ENCODE measurements at regions not wholly inside any gene's neighbourhood (a gene's known extent, or its start where the extent isn't known, plus 50 kb on each side); places are given as distances from the start of the nearest gene placed in this dataset.

GRCh38 chr2:240209493-240209892, 69.0 kb upstream of the OTOS start:
- no peak for DNase-seq (ENCODE audit: low read depth)

- no peak for DNase-seq (ENCODE audit: low read depth)
Observed at GRCh38 chr2:240210198-240210965, 69.9 kb upstream of the OTOS start.

GRCh38 chr2:240211096-240211495, 70.6 kb upstream of the OTOS start:
- no peak for DNase-seq (ENCODE audit: low read depth)

GRCh38 chr2:240211598-240212424, 71.4 kb upstream of the OTOS start:
- DNase-seq (ENCODE audit: low read depth): no peak

- no peak for DNase-seq (ENCODE audit: low read depth)
Observed at GRCh38 chr2:240212425-240213225, 72.2 kb upstream of the OTOS start.

GRCh38 chr2:240213226-240213475, 72.7 kb upstream of the OTOS start:
- no peak for DNase-seq (ENCODE audit: low read depth)

- DNase-seq (ENCODE audit: low read depth): no peak
Observed at GRCh38 chr2:240213476-240214421, 73.3 kb upstream of the OTOS start.

- DNase-seq (ENCODE audit: low read depth): no peak
Observed at GRCh38 chr2:240214790-240215675, 74.6 kb upstream of the OTOS start.

- DNase-seq (ENCODE audit: low read depth): no peak
Observed at GRCh38 chr2:240215676-240216051, 75.2 kb upstream of the OTOS start.

- DNase-seq (ENCODE audit: low read depth): no peak
Observed at GRCh38 chr2:240216167-240216566, 75.7 kb upstream of the OTOS start.

GRCh38 chr2:240217431-240218301, 77.2 kb upstream of the OTOS start:
- DNase-seq (ENCODE audit: low read depth): no peak

GRCh38 chr2:240219208-240219890, 78.9 kb upstream of the OTOS start:
- no peak for DNase-seq (ENCODE audit: low read depth)

- DNase-seq (ENCODE audit: low read depth): no peak
Observed at GRCh38 chr2:240220371-240220770, 79.9 kb upstream of the OTOS start.

GRCh38 chr2:240223631-240224030, 83.2 kb upstream of the OTOS start:
- no peak for DNase-seq (ENCODE audit: low read depth)

- DNase-seq (ENCODE audit: low read depth): no peak
Observed at GRCh38 chr2:240224676-240225075, 84.2 kb upstream of the OTOS start.

- DNase-seq (ENCODE audit: low read depth): no peak
Observed at GRCh38 chr2:240225131-240225530, 84.7 kb upstream of the OTOS start.

GRCh38 chr2:240225660-240226475, 85.4 kb upstream of the OTOS start:
- no peak for DNase-seq (ENCODE audit: low read depth)

Measured in stimulated activated CD8-positive, alpha-beta memory T cell treated with anti-CD3 and anti-CD28 coated beads, Interleukin-4, amount 100 ng/mL, for 24 hours (primary cell).